ENCODE measurements at regions not wholly inside any gene's neighbourhood (a gene's known extent, or its start where the extent isn't known, plus 50 kb on each side); places are given as distances from the start of the nearest gene placed in this dataset.
"Not testable (repeated sequence)": the region's sequence is repeated elsewhere in the genome, so short reads cannot be mapped to it uniquely, and the experiment has no call there.

DNA sequence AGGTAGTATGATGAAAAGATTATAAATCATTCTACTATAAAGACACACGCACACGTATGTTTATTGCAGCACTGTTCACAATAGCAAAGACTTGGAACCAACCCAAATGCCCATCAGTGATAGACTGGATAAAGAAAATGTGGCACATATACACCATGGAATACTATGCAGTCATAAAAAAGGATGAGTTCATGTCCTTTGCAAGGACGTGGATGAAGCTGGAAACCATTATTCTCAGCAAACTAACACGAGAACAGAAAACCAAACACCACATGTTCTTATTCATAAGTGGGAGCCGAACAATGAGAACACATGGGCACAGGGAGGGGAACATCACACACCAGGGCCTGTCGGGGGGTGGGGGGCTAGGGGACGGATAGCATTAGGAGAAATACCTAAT, 113.9 kb upstream of the OR4F16 start:
- TF ChIP-seq RBBP5 (IDR thresholded peaks at IDR 0.05; ENCODE audit: borderline replicate concordance, low read depth, low read length): not testable (repeated sequence)
- TF ChIP-seq, protein P1, sequence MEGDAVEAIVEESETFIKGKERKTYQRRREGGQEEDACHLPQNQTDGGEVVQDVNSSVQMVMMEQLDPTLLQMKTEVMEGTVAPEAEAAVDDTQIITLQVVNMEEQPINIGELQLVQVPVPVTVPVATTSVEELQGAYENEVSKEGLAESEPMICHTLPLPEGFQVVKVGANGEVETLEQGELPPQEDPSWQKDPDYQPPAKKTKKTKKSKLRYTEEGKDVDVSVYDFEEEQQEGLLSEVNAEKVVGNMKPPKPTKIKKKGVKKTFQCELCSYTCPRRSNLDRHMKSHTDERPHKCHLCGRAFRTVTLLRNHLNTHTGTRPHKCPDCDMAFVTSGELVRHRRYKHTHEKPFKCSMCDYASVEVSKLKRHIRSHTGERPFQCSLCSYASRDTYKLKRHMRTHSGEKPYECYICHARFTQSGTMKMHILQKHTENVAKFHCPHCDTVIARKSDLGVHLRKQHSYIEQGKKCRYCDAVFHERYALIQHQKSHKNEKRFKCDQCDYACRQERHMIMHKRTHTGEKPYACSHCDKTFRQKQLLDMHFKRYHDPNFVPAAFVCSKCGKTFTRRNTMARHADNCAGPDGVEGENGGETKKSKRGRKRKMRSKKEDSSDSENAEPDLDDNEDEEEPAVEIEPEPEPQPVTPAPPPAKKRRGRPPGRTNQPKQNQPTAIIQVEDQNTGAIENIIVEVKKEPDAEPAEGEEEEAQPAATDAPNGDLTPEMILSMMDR (IDR thresholded peaks at IDR 0.05; ENCODE audit: control extremely low read depth in 1 of 3, insufficient read depth in 1 of 3, low read depth in 1 of 3, low read length in 3 of 3): not testable (repeated sequence)

Measured in H1 (cell line).